Activated naive CD4-positive, alpha-beta T cell treated with anti-CD3 and anti-CD28 coated beads, Interleukin-2, amount 10 ng/mL, durations not matched to agents 7 days and 5 days (primary cell): ENCODE measurements at regions not wholly inside any gene's neighbourhood (a gene's known extent, or its start where the extent isn't known, plus 50 kb on each side); places are given as distances from the start of the nearest gene placed in this dataset.

ENCODE experiments used
- CTCF ChIA-PET: fragments of 350-600 bp; sonication (Branson Sonifier 250); formaldehyde crosslinking; loops from one replicate; lab custom pipeline; 2021; ENCODE audit warnings: antibody characterized with exemption; lab: Charles Lee
- DNase-seq: peaks from one replicate; pipeline ENCODE4 v3.0.0-alpha.2; 2020
- H3K27ac Mint-ChIP-seq: one replicate; pipeline ENCODE4 v1.8.0; 2021; ENCODE audit warnings: mild to moderate bottlenecking, moderate library complexity, mixed read lengths
- H3K27me3 Mint-ChIP-seq: one replicate; pipeline ENCODE4 v1.8.0; 2021; ENCODE audit warnings: mild to moderate bottlenecking, mixed read lengths
- H3K36me3 Mint-ChIP-seq: one replicate; pipeline ENCODE4 v1.8.0; 2021; ENCODE audit warnings: mixed read lengths
- H3K4me1 Mint-ChIP-seq: one replicate; pipeline ENCODE4 v1.8.0; 2021; ENCODE audit warnings: mixed read lengths
- H3K4me3 Mint-ChIP-seq: one replicate; pipeline ENCODE4 v1.8.0; 2021; ENCODE audit warnings: mild to moderate bottlenecking, moderate library complexity, mixed read lengths
- H3K9me3 Mint-ChIP-seq: one replicate; pipeline ENCODE4 v1.8.0; 2021; ENCODE audit warnings: mixed read lengths

DNA sequence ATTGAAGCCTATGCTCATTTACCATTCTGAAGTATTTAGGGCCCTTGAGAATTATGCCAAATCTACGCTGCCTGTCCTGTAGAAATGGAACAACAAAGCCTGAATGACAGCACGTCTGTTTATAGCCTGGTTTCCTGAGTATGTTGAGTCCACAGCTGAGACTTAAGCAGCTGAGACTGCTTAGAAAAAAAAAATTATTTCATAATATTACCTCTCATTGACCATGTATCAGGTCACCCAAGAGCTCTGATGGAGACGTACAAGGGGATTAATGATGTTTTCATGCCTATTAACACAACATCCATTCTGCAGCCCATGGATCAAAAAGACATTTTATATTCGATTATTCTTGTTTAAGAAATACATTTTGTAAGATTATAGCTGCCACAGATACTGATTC lies 387.2 kb upstream of the NCAM2 start:
- peaks cover 18% of the 10 kb centered on the region for H3K9me3 Mint-ChIP-seq
- no peak overlapping the region for H3K27ac Mint-ChIP-seq
- CTCF ChIA-PET: no interaction called here
- H3K27me3 Mint-ChIP-seq: no peaks in the 10 kb centered on the region
- no peak overlapping the region for H3K4me3 Mint-ChIP-seq
- H3K36me3 Mint-ChIP-seq: no peaks in the 10 kb centered on the region
- no peak for DNase-seq
- no peaks in the 10 kb centered on the region for H3K4me1 Mint-ChIP-seq

DNA sequence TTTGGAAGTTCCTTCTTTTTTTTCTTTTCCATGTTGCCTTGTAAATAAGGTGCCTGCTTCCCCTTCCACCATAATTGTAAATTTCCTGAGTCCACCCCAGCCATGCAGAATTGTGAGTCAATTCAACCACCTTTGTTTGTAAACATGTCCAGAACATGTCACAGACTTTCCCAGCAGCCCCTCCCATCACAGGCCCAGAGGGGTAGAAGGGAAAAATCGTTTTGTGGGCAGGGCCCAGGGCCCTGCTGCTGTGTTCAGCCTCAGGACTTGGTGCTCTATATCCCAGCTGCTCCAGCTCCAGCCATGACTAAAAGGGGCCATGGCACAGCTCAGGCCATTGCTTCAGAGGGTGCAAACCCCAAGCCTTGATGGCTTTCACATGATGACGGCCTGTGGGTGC lies 384.6 kb upstream of the NCAM2 start:
- DNase-seq: no peak
- peaks cover 11% of the 10 kb centered on the region for H3K9me3 Mint-ChIP-seq
- no peaks in the 10 kb centered on the region for H3K36me3 Mint-ChIP-seq
- H3K4me3 Mint-ChIP-seq: no peak overlapping the region
- no peaks in the 10 kb centered on the region for H3K4me1 Mint-ChIP-seq
- CTCF ChIA-PET: no interaction called here
- no peak overlapping the region for H3K27ac Mint-ChIP-seq
- no peaks in the 10 kb centered on the region for H3K27me3 Mint-ChIP-seq

DNA sequence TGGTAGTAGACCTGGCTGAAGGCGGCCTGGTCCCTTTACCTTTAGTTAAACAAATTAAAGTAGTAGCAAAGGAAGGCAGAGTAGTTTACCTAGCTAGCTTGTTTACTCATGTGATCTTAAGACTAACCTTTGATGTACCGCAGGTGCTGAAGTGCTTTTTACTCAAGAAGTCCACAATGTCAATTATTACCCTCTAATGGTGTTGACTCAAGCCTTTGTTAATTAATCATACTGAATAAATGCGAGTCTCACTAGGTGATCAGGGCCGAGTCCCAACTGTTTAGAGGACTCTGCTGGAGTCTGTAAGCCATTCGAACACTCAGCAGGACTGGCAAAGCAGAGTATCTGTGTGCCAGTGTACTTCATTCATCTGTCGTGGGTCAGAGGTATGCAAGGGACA lies 381.1 kb upstream of the NCAM2 start:
- no peak overlapping the region for H3K27ac Mint-ChIP-seq
- H3K9me3 Mint-ChIP-seq: peaks cover 9% of the 10 kb centered on the region
- CTCF ChIA-PET: no interaction called here
- H3K4me3 Mint-ChIP-seq: no peak overlapping the region
- DNase-seq: no peak
- no peaks in the 10 kb centered on the region for H3K27me3 Mint-ChIP-seq
- H3K4me1 Mint-ChIP-seq: no peaks in the 10 kb centered on the region
- no peaks in the 10 kb centered on the region for H3K36me3 Mint-ChIP-seq

DNA sequence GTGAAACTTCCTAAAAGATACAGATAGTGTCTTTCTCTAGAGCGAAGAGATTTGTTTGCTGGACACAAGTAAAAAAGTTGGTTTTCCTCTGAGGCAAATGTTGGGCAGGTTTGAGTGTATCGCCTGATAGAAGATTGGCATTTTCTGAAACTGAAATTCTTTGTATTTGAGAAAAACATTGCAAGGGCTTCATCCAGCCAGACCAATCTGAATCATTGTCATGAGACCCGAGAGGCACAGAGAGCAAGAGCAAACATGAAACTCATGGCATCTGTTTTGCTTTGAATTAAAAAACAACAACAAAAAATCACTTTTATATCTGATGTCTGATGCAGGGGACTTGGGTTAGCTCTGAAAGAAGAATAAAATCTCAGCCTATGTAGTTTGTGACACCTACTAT lies 379.3 kb upstream of the NCAM2 start:
- DNase-seq: no peak
- H3K4me1 Mint-ChIP-seq: no peaks in the 10 kb centered on the region
- CTCF ChIA-PET: no interaction called here
- no peak overlapping the region for H3K27ac Mint-ChIP-seq
- no peak overlapping the region for H3K4me3 Mint-ChIP-seq
- no peaks in the 10 kb centered on the region for H3K27me3 Mint-ChIP-seq
- H3K9me3 Mint-ChIP-seq: peaks cover 9% of the 10 kb centered on the region
- no peaks in the 10 kb centered on the region for H3K36me3 Mint-ChIP-seq

DNA sequence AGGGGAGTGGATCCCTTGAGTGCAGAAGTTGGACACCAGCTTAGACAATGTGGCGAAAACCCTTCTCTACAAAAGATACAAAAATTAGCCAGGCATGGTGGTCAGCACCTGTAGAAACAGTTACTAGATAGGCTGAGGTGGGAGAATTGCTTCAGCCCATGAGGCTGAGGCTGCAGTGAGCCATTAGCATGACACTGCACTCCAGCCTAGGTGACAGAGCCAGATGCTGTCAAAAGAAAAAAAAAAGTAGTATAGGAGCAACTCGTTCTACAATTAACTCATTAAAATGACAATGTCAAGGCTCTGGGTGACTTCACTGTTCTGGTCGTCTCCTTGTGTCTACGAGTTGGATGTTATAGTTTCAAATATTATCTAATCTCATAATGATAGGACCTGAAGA lies 370.6 kb upstream of the NCAM2 start:
- Mint-ChIP-seq H3K27ac (no peak overlapping the region), H3K27me3 (no peaks in the 10 kb centered on the region), H3K4me1 (no peaks in the 10 kb centered on the region), H3K4me3 (no peak overlapping the region), H3K36me3 (no peaks in the 10 kb centered on the region), H3K9me3 (peaks cover 12% of the 10 kb centered on the region)
- DNase-seq: no peak
- CTCF ChIA-PET: no interaction called here

DNA sequence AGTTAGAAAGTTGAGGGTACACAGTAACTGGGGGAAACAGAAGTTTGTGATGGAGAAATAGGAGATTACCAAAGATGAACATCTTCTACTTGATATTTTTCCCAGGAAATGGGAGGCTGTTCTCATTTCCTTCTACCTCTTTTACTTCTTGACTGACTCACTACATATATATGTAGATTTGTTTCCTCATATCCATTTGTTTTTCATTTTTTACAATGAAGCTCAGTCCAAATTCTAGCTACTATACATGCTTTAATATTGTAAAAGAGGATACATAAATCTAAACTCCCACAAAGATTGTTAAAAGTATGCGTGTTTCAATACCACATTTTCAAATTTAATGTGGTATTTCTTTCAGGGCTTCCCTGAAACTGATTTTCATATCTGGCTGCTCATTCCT lies 366.6 kb upstream of the NCAM2 start:
- Mint-ChIP-seq H3K4me3 (no peak overlapping the region), H3K27me3 (no peaks in the 10 kb centered on the region), H3K9me3 (peaks cover 10% of the 10 kb centered on the region), H3K4me1 (no peaks in the 10 kb centered on the region), H3K27ac (no peak overlapping the region), H3K36me3 (no peaks in the 10 kb centered on the region)
- CTCF ChIA-PET: no interaction called here
- DNase-seq: no peak

DNA sequence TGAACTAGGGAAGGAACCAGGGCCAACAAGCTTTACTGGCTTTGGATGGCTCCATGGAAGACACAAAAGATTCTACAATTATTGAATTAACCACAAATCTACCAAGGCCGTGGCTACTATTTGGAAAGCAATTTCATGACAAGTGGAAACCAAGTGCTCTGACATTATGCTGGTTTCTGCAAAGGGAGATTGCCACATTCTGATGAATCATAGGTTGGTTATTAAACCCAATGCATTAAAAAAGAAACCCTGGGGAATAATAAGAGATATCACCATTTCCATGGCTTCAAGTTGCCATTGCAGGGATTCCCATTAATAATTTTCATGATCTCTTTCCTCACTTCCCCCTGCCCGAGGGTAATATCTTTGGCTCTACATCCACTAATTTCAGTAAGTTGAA lies 359.2 kb upstream of the NCAM2 start:
- DNase-seq: no peak

DNA sequence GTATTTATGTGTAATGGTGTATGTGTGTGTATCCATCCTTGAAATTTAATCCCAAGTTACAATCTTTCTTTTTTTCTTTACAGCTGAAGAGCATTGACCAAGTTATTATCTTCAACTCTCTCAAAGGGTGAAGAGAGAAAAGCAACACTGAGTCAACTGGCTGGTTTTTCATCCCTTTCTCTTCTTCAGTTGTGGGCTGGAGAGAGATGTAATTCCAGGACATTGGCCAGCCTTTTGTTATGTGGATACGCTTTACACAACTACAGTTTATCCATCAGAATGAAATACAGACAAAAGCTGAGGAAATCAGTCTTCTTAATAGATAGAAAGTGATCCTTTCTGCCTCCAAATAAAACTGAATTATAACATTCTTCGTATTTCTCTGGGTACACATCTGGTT lies 357.0 kb upstream of the NCAM2 start:
- Mint-ChIP-seq H3K27me3 (no peaks in the 10 kb centered on the region), H3K4me1 (no peaks in the 10 kb centered on the region), H3K4me3 (no peak overlapping the region), H3K27ac (no peak overlapping the region), H3K36me3 (no peaks in the 10 kb centered on the region), H3K9me3 (peaks cover 3% of the 10 kb centered on the region)
- CTCF ChIA-PET: no interaction called here
- no peak for DNase-seq

More for the DNA sequence above, 359.2 kb upstream of the NCAM2 start:
- no peaks in the 10 kb centered on the region for H3K27me3 Mint-ChIP-seq
- H3K27ac Mint-ChIP-seq: no peak overlapping the region
- no peaks in the 10 kb centered on the region for H3K36me3 Mint-ChIP-seq
- peaks cover 6% of the 10 kb centered on the region for H3K9me3 Mint-ChIP-seq
- H3K4me3 Mint-ChIP-seq: no peak overlapping the region
- CTCF ChIA-PET: no interaction called here
- no peaks in the 10 kb centered on the region for H3K4me1 Mint-ChIP-seq

DNA sequence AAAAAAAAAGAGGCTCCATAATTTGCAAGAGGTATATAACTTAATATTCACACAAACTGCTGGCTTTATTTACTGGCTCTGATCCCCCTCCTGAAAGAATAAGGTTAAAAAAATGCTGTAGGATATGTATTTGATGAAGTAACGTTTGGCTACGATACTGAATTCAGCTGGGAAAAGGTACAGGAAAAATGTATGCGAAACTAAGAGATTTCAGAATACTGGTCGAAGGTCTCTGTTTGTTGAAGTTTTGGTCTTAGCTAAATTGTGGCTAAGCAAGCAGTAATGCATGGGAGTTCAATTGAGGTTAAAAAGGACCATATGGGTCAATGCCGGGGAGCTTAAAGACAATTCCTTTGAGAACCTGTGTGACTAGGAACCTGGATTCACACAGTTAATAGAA lies 355.5 kb upstream of the NCAM2 start:
- CTCF ChIA-PET: no interaction called here
- no peak for DNase-seq

DNA sequence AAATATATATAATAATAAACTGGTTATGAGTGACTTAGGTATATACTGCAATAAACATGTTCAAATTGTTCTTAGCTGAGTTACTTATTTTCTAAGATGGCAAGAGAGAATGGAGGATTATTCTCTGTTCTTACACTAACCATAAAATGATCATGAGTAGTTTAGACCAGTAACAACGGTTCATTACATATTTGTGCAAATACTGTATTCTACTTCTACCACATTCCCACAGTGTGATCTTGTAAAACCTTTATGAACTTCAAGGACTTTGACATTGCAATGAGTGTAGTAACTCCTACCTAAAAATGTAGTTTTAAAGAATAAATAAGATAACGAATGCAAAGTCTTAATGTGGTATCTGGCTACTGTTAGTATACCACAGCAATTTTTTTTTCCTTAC lies 353.7 kb upstream of the NCAM2 start:
- H3K4me1 Mint-ChIP-seq: no peaks in the 10 kb centered on the region
- no peak overlapping the region for H3K27ac Mint-ChIP-seq
- H3K27me3 Mint-ChIP-seq: no peaks in the 10 kb centered on the region
- no peak for DNase-seq
- CTCF ChIA-PET: no interaction called here
- no peak overlapping the region for H3K4me3 Mint-ChIP-seq
- peaks cover 16% of the 10 kb centered on the region for H3K9me3 Mint-ChIP-seq
- no peaks in the 10 kb centered on the region for H3K36me3 Mint-ChIP-seq

More for the DNA sequence above, 355.5 kb upstream of the NCAM2 start:
- Mint-ChIP-seq H3K27ac (no peak overlapping the region), H3K4me1 (no peaks in the 10 kb centered on the region), H3K27me3 (no peaks in the 10 kb centered on the region), H3K9me3 (peaks cover 8% of the 10 kb centered on the region), H3K36me3 (no peaks in the 10 kb centered on the region), H3K4me3 (no peak overlapping the region)

DNA sequence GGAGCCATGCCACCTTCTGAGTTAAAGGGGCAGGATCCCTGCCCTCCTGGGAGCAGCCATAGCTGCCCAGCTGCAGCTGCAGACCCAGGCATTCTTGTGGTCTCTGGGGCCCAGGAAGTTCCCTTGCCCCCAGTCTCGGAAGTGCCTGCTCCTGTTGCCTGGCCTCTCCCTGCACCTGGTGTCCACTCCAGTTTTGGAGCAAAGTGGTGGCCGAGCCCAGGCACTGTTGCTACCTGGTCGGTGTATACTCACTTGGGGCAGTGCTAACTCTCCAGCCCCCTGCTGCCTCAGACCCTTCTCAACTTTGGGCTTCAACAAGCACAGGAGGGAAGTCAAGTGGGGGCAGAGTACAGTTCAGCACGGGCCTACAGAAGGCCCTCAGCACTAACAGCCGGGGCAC lies 352.9 kb upstream of the NCAM2 start:
- Mint-ChIP-seq H3K4me3 (no peak overlapping the region), H3K4me1 (no peaks in the 10 kb centered on the region), H3K36me3 (no peaks in the 10 kb centered on the region), H3K27me3 (no peaks in the 10 kb centered on the region), H3K27ac (no peak overlapping the region), H3K9me3 (peaks cover 16% of the 10 kb centered on the region)
- DNase-seq: no peak
- CTCF ChIA-PET: no interaction called here

DNA sequence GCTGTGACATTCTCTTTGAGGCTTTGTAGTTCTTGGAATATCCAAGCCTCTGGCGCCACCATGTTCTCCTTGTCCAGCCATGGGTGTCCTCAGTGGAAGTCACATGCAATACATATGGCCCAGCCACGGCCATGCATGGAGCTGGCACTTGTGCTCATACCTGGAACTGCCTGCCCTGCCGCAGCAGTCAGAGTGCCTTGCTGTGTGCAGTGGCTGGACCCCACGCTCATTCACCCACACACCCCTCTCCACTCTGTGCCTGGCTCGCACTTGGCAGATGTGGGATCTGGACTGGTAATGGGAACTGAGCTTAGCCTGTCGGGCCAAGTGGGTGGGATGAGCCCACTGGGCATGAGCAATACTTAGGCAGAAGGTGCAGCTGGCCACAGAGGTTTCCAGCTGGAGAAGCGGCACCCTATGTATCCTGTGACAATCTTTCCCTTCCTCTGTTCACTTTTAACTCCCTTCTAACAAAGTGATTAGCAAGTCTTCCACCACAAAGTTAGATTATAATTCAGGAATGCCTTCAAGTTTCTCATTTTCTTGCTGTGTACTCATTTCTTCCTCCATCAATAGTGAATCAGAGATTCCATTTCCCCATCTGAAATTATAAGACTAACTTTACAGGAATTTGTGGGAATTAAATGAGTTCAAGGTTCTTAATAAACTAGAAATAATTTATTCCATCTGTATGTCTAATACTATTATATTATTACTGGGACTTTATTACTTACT lies 351.6 kb upstream of the NCAM2 start:
- no peak for DNase-seq
- Mint-ChIP-seq H3K27me3 (no peaks in the 10 kb centered on the region), H3K4me1 (no peaks in the 10 kb centered on the region), H3K27ac (no peak overlapping the region), H3K4me3 (no peak overlapping the region), H3K36me3 (no peaks in the 10 kb centered on the region), H3K9me3 (peaks cover 16% of the 10 kb centered on the region)
- CTCF ChIA-PET: no interaction called here

DNA sequence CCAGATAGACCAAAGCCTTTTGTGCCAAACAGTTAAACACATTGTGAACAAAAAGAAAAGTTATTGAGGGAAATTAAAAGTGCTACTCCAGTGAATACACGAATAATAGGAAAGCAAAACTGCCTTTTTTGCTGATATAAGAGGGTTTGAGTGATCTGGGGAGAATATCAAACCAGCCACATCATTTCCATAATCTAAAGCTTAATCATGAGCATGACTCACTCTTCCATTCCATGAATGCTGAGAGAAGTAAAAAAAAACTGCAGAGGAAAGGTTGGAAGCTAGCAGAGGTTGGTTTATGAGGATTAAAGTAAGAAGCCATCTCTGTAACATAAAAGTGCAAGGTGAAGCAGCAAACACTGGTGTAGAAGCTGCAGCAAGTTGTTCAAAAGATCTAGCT lies 350.6 kb upstream of the NCAM2 start:
- H3K9me3 Mint-ChIP-seq: peaks cover 16% of the 10 kb centered on the region
- no peaks in the 10 kb centered on the region for H3K4me1 Mint-ChIP-seq
- no peak overlapping the region for H3K27ac Mint-ChIP-seq
- no peaks in the 10 kb centered on the region for H3K27me3 Mint-ChIP-seq
- DNase-seq: no peak
- no peaks in the 10 kb centered on the region for H3K36me3 Mint-ChIP-seq
- CTCF ChIA-PET: no interaction called here
- no peak overlapping the region for H3K4me3 Mint-ChIP-seq

DNA sequence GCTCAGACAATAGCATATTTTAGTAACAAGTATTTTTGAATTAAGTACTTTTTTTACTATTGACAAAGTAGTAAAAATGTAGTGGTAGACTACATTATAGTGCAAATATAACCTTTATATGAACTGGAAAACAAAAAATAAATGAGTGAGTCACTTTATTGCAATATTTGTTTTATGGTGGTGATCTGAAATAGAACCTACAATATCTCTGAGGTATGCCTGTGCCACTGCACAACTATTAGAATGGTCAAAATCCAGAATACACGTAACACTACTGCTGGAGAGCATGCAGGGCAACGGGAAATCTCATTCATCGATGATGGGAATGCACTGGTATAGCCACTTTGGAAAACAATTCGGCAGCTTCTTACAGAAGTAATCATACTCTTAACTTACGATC lies 349.0 kb upstream of the NCAM2 start:
- no peak overlapping the region for H3K27ac Mint-ChIP-seq
- DNase-seq: no peak
- CTCF ChIA-PET: no interaction called here
- peaks cover 16% of the 10 kb centered on the region for H3K9me3 Mint-ChIP-seq
- H3K4me1 Mint-ChIP-seq: no peaks in the 10 kb centered on the region
- H3K4me3 Mint-ChIP-seq: no peak overlapping the region
- H3K36me3 Mint-ChIP-seq: no peaks in the 10 kb centered on the region
- no peaks in the 10 kb centered on the region for H3K27me3 Mint-ChIP-seq

DNA sequence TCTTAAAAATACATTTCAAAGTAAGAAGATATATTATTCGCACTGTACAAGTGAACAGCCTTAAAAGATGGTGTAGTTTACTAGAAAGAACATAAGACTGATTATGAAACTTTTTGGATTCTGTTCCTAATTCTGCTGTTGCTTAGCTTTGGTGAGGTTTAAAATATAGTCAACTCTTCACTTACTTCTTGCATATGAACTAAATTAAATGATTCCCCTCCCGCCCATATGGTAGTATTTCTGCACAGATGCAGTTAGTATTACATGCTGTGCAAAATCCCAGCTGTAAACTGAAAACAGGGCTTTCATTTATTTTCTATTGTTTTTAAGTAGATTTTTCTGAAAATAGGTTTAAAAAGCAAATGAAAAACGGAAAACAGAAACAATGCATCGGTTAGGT lies 345.4 kb upstream of the NCAM2 start:
- Mint-ChIP-seq H3K9me3 (peaks cover 9% of the 10 kb centered on the region), H3K36me3 (no peaks in the 10 kb centered on the region), H3K4me1 (no peaks in the 10 kb centered on the region), H3K27me3 (no peaks in the 10 kb centered on the region), H3K4me3 (no peak overlapping the region), H3K27ac (no peak overlapping the region)
- CTCF ChIA-PET: interaction anchor here (0.6 kb wide), 1 partner anchor 812 kb away, joined by 3 read pairs; no protein-coding TSS in a partner anchor
- no peak for DNase-seq

DNA sequence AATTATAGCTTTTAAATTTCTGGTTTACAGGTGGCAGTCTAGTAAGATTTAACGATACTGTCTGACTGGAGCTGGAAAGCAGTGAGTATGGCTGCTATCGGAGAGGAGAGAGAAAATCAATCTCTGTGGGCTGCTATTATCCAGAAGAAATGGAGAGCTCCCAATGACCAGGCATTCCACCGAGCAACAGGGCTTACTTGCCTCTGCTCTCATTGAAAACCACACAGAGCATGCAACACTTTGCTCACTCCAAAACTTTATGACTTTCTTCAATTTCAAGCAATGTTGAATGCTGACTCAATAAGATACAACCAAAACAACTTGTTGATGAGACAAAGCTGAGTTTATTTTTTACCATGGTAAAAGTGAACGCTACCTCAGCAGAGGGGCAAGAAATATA lies 337.0 kb upstream of the NCAM2 start:
- H3K4me3 Mint-ChIP-seq: no peak overlapping the region
- no peak overlapping the region for H3K27ac Mint-ChIP-seq
- CTCF ChIA-PET: no interaction called here
- no peaks in the 10 kb centered on the region for H3K4me1 Mint-ChIP-seq
- no peak for DNase-seq
- H3K9me3 Mint-ChIP-seq: peaks cover 13% of the 10 kb centered on the region
- no peaks in the 10 kb centered on the region for H3K27me3 Mint-ChIP-seq
- H3K36me3 Mint-ChIP-seq: no peaks in the 10 kb centered on the region
